Tibial nerve (tissue), 4 donors: ENCODE measurements at regions not wholly inside any gene's neighbourhood (a gene's known extent, or its start where the extent isn't known, plus 50 kb on each side); places are given as distances from the start of the nearest gene placed in this dataset.

Source experiments
- DNase-seq, 2 donors: peaks; one replicate each; pipeline ENCODE4 v3.0.0-alpha.2; 2019; ENCODE audit warnings: low spot score in 2 of 2
- H3K27ac ChIP-seq, 4 donors: fragments of 200-600 bp; sonication (generic) in 3 of 4; one replicate each; pipeline ENCODE4 v1.5.1; 2017 to 2019; ENCODE audit warnings: mild to moderate bottlenecking in 1 of 4
- H3K27me3 ChIP-seq, 2 donors: fragments of 200-600 bp; sonication (generic) in 1 of 2; one replicate each; pipeline versions ENCODE4 v1.5.1 to v1.6.0; 2017 to 2019
- H3K36me3 ChIP-seq, 3 donors: fragments of 200-600 bp; sonication (generic); one replicate each; pipeline ENCODE4 v1.5.1; 2018 to 2019
- H3K4me1 ChIP-seq, 4 donors: fragments of 200-600 bp; sonication (generic) in 3 of 4; one replicate each; pipeline ENCODE4 v1.5.1; 2017 to 2019
- H3K4me3 ChIP-seq, 4 donors: fragments of 200-600 bp; sonication (generic) in 3 of 4; one replicate each; pipeline ENCODE4 v1.5.1; 2017 to 2019; ENCODE audit warnings: mild to moderate bottlenecking in 1 of 4, moderate library complexity in 1 of 4
- H3K9me3 ChIP-seq, 4 donors: fragments of 200-600 bp; sonication (generic) in 3 of 4; one replicate each; pipeline ENCODE4 v1.5.1; 2017 to 2019
- EP300 ChIP-seq, 2 donors: sonication (generic); formaldehyde crosslinking; IDR thresholded peaks; one replicate each; pipeline ENCODE4 v1.6.1; 2017; ENCODE audit warnings: antibody characterized with exemption in 2 of 2, mild to moderate bottlenecking in 1 of 2
- POLR2A ChIP-seq, 2 donors: fragments of 450-650 bp; IDR thresholded peaks; one replicate each; pipeline ENCODE4 v1.6.1; 2017; ENCODE audit warnings: antibody characterized with exemption in 2 of 2, mild to moderate bottlenecking in 2 of 2, moderate library complexity in 2 of 2
- WGBS, 2 donors: methylation state at CpG; one replicate each; pipeline ENCODE4 v1.1.5; 2018; 5-methylcytosine and 5-hydroxymethylcytosine counted together
- TF ChIP-seq, protein P1 (sequence below), 5 experiments: fragments of 200-600 bp in 3 of 5; fragments of 450-650 bp in 2 of 5; sonication (generic) in 3 of 5; IDR thresholded peaks; one replicate each; pipeline ENCODE4 v1.5.1; 2016 to 2019; ENCODE audit warnings: antibody characterized with exemption in 5 of 5, mild to moderate bottlenecking in 3 of 5, moderate library complexity in 2 of 5

DNA sequence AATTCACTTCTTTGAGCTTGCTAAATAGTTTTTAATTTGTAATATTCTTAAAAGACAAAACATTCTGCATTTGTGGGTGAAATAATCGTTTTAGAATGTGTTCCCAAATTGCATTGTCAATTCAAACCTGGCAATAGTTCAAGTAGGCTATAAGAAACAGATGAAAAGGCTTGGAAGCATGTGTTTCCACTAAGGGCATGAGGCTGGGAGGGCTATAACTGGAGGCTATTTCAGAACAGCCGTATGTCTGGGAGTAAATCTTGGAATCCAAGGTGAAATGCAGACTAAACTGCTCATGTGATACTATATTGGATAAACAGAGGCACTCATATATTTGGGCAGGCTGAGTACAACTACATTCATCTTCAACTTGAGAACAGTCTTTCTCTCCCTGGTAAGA lies 117.4 kb upstream of the GRPR start:
- Histone ChIP-seq H3K36me3 (no peaks in the 10 kb centered on the region), H3K27me3 (no peaks in the 10 kb centered on the region), H3K4me1 (no peaks in the 10 kb centered on the region), H3K9me3 (no peaks in the 10 kb centered on the region), H3K27ac (no peak overlapping the region), H3K4me3 (no peak overlapping the region)
- WGBS, 2 donors = 40 to 54% methylated on average over 2 of the region's 2 CpGs
- DNase-seq = no peak
- no peak for TF ChIP-seq POLR2A (IDR thresholded peaks at IDR 0.05)
- TF ChIP-seq EP300 (IDR thresholded peaks at IDR 0.05) = no peak
- TF ChIP-seq, protein P1, sequence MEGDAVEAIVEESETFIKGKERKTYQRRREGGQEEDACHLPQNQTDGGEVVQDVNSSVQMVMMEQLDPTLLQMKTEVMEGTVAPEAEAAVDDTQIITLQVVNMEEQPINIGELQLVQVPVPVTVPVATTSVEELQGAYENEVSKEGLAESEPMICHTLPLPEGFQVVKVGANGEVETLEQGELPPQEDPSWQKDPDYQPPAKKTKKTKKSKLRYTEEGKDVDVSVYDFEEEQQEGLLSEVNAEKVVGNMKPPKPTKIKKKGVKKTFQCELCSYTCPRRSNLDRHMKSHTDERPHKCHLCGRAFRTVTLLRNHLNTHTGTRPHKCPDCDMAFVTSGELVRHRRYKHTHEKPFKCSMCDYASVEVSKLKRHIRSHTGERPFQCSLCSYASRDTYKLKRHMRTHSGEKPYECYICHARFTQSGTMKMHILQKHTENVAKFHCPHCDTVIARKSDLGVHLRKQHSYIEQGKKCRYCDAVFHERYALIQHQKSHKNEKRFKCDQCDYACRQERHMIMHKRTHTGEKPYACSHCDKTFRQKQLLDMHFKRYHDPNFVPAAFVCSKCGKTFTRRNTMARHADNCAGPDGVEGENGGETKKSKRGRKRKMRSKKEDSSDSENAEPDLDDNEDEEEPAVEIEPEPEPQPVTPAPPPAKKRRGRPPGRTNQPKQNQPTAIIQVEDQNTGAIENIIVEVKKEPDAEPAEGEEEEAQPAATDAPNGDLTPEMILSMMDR (IDR thresholded peaks at IDR 0.05) = no peak

DNA sequence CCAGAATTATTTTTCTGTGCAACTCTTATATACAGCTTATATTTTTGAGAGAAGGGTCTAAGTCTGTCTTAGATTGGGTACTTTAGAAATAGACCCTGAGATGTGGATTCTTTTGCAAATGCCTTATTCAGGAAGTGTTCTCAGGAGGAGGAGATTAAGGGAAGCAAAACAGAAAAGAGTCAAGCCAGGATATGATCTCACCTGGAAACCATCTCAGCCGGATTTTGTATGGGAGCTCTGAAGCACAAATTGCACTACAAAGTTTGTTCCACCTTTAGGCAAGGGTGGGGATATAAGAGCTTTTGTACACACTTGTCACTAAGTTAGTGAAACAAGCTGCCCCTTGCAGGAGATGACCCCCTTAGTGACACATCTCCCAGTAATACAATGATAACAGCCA lies 121.2 kb upstream of the GRPR start:
- Histone ChIP-seq H3K9me3 (no peaks in the 10 kb centered on the region), H3K4me3 (no peak overlapping the region), H3K36me3 (no peaks in the 10 kb centered on the region), H3K4me1 (no peaks in the 10 kb centered on the region), H3K27me3 (no peaks in the 10 kb centered on the region), H3K27ac (no peak overlapping the region)
- TF ChIP-seq EP300 (IDR thresholded peaks at IDR 0.05) (no peak), POLR2A (IDR thresholded peaks at IDR 0.05) (no peak)
- TF ChIP-seq, protein P1 (IDR thresholded peaks at IDR 0.05) = no peak
- 42 to 64% methylated on average over 1 of the region's 1 CpG for WGBS, 2 donors
- no peak for DNase-seq

DNA sequence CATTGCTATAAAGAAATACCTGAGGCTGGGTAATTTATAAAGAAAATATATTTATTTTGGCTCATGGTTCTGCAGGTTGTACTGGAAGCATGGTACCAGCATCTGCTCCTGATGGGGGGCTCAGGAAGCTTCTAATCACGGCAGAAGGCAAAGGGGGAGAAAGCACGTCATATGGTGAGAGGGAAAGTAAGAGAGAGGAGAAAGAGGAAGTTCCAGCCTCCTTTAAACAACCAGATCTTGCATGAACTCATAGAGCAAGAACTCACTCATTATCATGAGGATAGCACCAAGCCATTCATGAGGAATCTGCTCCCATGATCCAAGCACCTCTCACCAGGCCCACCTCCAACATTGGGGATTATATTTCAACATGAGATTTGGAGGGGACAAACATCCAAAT lies 125.0 kb upstream of the GRPR start:
- Histone ChIP-seq H3K4me1 (no peaks in the 10 kb centered on the region), H3K36me3 (no peaks in the 10 kb centered on the region), H3K4me3 (no peak overlapping the region), H3K27me3 (no peaks in the 10 kb centered on the region), H3K9me3 (no peaks in the 10 kb centered on the region), H3K27ac (no peak overlapping the region)
- no peak for TF ChIP-seq EP300 (IDR thresholded peaks at IDR 0.05)
- TF ChIP-seq, protein P1 (IDR thresholded peaks at IDR 0.05) = no peak
- TF ChIP-seq POLR2A (IDR thresholded peaks at IDR 0.05) = no peak
- 46 to 51% methylated on average over 2 of the region's 2 CpGs for WGBS, 2 donors
- DNase-seq = no peak

DNA sequence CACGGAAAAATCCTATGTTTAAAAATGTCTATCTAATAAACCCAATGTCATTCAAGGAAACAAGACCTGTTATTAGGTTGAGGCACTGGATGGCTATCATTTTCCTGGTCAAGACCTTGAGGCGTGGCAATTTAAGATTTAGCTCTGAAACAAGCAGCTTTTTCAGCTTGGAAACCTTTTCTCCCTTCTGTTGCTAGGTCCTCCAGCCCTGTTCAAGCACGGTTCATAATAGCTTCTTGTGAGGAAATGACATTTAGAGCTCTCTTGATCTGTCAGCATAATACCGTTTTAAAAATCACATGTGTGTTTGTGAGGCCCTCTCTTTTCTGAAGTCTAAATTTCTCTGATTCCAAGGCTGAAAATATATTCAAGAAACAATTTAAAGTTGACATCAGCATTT lies 133.6 kb upstream of the GRPR start:
- no peaks in the 10 kb centered on the region for H3K27me3 ChIP-seq
- H3K4me3 ChIP-seq = no peak overlapping the region
- H3K4me1 ChIP-seq = peaks cover 0 to 9% (median 0%) of the 10 kb centered on the region in 4 donors
- no peaks in the 10 kb centered on the region for H3K36me3 ChIP-seq
- peak overlapping the region in 2 of 4 donors; percentile 67 to 73 for H3K27ac ChIP-seq
- DNase-seq = no peak
- TF ChIP-seq, protein P1 (IDR thresholded peaks at IDR 0.05) = no peak
- TF ChIP-seq POLR2A (IDR thresholded peaks at IDR 0.05) (no peak), EP300 (IDR thresholded peaks at IDR 0.05) (no peak)
- no peaks in the 10 kb centered on the region for H3K9me3 ChIP-seq
- 34 to 51% methylated on average over 4 of the region's 4 CpGs for WGBS, 2 donors

DNA sequence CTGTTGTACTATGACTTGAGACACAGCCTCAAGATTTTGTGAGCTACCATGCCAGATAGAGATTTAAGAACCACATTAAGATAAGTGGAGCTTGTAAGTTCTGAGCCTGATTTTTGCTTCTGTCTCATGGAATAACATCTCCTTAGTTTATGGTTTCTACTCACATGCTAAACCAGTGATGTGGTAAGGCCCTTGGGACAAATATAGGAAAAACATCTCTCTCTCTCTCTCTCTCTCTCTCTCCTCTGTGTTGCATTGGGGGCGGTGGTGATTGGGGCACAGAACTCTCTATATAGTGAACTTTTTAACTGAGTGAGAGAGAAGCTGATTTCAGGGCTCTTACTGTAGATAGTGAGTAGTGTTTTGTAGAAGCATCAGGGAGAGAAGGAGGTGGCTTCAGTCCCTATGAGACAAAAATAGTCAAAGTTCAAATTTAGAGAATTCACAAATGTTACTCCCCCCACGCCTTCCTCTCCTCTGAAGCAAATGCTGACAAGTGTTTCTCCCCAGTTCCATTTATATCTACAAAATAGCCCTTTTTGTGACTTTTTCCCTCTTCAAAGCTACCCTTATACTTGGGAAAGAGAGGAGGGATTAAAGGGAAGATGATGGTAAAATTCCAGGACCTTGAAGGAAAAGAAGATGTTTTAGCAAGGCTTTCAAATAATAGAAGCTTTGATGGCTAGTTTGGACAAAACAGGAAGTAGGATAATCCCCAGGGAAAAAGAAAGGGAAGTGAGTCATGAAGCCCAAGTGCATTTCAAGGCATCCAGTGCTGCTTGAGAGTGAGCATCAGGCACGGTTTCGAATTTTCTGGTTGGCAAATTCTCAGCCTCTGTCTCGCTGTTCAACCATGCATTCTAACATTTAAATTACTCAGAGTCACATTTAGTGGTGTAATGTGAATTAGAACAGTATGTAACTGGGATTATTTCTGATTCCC lies 134.3 kb upstream of the AP1S2 start:
- Histone ChIP-seq H3K4me1 (peaks cover 0 to 9% (median 0%) of the 10 kb centered on the region in 4 donors), H3K27me3 (no peaks in the 10 kb centered on the region), H3K27ac (peak overlapping the region in 2 of 4 donors; percentile 67 to 73), H3K9me3 (no peaks in the 10 kb centered on the region), H3K4me3 (no peak overlapping the region), H3K36me3 (no peaks in the 10 kb centered on the region)
- DNase-seq = no peak
- TF ChIP-seq EP300 (IDR thresholded peaks at IDR 0.05) = no peak
- TF ChIP-seq, protein P1 (IDR thresholded peaks at IDR 0.05) = no peak
- TF ChIP-seq POLR2A (IDR thresholded peaks at IDR 0.05) = no peak
- WGBS, 2 donors = 22 to 36% methylated on average over 5 of the region's 5 CpGs
